Activated CD8-positive, alpha-beta memory T cell treated with anti-CD3 and anti-CD28 coated beads for 1 hour (primary cell): ENCODE measurements at regions not wholly inside any gene's neighbourhood (a gene's known extent, or its start where the extent isn't known, plus 50 kb on each side); places are given as distances from the start of the nearest gene placed in this dataset.

Source experiments
- DNase-seq, 2 donors: peaks; one replicate each; pipeline ENCODE4 v3.0.0-alpha.2; 2020; ENCODE audit warnings: low read depth in 1 of 2; ENCODE audit errors: extremely low read depth in 1 of 2

- DNase-seq: no peak
These were observed 226.2 kb downstream of the KCNS3 start for GRCh38 chr2:18104595-18105224.

DNA sequence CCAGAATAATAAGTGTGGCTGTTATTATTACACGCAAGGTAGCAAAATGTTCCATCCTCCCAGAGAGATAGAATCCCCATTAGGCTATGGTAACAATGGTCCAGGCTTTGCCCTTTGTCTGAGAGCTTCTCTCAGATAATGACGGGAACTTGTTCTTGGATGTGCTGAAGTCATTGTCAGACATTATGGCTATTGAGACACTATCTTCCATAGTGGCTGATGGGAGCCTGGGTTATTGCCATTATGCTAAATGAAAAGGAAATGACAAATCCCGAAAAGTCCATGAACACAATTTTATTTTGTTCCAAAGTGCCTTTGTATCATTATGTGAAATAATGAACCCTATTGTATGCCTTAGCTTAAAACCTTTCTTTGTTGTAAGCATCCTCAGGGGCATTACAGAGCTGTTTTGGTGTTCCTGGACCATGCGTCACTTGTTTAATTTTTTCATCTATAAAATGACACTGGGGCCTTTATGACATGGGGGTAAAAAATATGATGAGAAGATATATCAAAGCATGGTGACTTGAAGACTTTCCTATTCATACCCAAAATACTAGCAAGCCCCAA lies 218.5 kb downstream of the KCNS3 start:
- DNase-seq: no peak

DNA sequence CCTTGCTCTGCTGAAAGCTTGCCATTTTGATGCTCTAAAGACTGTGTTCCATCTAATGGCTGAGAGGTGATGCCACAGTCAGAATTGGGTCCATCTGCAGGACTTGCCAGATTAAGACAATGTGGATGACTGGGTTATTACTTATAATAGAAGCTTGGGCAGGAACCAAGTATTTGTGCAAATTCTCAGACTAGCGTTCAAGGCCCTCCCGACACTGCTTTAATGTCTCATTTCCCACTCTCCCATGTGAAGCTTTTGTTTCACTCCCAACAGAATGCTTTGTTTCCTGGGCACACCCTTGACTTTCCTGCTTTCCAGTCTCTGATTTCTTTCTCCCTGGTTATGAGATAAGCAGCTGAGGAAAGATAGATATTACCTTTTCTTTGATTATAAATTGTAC lies 215.8 kb downstream of the KCNS3 start:
- no peak for DNase-seq

- no peak for DNase-seq
These were observed 214.7 kb downstream of the KCNS3 start for GRCh38 chr2:18093196-18093595.

GRCh38 chr2:18092760-18093159 lies 214.3 kb downstream of the KCNS3 start:
- DNase-seq: no peak

GRCh38 chr2:18085593-18085992 lies 207.1 kb downstream of the KCNS3 start:
- DNase-seq: no peak

DNA sequence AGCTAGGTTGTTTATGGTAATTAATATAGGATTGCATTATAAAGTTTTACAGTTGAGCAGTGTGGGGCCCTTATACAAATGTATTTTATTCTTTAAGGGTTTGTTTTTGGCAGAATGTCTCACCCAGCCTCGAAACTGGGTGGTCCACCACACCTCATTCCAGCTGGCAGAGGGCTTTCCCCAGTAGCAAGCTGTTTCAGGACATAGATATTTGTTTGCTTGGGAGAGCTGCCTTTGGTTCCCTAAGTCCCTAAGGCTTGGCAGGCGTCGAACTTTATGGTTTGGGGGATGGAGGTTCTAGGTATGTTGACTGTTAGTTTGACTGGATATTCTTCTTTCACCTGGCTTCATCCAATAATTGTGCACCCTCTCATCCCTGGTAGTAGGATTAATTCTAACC lies 205.9 kb downstream of the KCNS3 start:
- no peak for DNase-seq

DNA sequence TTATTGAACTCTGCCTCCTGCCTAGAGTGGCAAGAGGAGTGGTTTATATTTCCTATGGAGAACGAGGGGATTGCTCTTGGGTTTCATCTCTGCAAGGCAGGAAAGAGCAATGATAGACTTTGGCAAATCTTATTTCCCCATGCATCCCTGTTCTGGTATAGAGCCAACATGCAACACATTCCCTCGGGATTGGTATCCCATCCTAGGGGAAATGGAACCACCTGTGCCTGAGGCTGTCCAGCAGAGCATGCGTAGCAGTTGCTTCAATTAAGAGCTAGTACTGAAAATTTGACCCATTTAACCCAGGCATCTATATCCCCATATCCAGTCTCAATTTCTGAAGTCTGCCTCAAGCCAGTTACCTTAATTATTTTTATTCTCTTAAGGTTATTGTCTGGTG lies 205.3 kb downstream of the KCNS3 start:
- no peak for DNase-seq

GRCh38 chr2:18078216-18078615 lies 199.7 kb downstream of the KCNS3 start:
- DNase-seq: no peak

DNA sequence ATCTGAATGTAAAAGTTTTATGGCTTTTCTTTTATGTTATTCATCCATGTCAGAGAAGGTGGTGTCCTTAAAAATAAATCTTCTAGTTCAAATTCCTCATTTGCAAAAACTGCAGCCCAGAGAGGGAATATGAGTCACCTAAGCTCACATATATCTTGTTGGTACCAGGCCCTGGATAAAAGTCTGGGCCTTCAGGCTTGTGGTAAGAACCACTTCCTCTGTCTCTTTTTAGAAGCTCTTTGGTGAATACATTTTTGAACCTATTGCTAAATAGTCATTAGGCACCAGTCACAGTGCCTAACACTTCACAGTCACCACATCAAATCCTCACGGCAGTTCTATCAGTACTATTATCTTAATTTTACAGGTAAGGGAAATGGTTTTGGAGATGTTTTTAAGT lies 199.2 kb downstream of the KCNS3 start:
- DNase-seq: no peak

GRCh38 chr2:18077231-18077630 lies 198.8 kb downstream of the KCNS3 start:
- DNase-seq: no peak

DNA sequence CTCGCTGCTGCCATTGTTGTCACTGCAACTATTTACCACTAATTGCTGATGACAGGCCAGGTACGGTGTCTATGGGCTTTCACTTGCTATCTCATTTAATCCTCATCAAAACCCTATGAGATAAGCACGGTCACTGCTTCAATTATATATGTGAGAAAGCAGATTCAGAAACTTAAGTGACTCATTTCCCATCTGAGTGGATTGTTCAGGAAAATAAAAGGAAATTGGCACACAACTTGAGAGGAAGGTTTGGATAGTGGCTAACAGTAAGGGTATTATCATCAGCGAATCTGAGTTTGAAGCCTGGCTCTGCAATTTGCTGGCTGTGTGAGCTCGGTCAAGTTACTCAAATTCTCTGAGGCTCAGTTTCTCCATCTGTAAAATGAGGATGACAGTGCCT lies 196.0 kb downstream of the KCNS3 start:
- DNase-seq: no peak

- no peak for DNase-seq
These were observed 195.1 kb downstream of the KCNS3 start for GRCh38 chr2:18073601-18074000.

GRCh38 chr2:18067588-18068384 lies 189.3 kb downstream of the KCNS3 start:
- DNase-seq: no peak

- no peak for DNase-seq
These were observed 188.4 kb downstream of the KCNS3 start for GRCh38 chr2:18066894-18067293.

- DNase-seq: no peak
These were observed 187.6 kb downstream of the KCNS3 start for GRCh38 chr2:18066066-18066465.

- DNase-seq: no peak
These were observed 186.8 kb downstream of the KCNS3 start for GRCh38 chr2:18065249-18065648.

- no peak for DNase-seq
These were observed 185.5 kb downstream of the KCNS3 start for GRCh38 chr2:18063826-18064470.

DNA sequence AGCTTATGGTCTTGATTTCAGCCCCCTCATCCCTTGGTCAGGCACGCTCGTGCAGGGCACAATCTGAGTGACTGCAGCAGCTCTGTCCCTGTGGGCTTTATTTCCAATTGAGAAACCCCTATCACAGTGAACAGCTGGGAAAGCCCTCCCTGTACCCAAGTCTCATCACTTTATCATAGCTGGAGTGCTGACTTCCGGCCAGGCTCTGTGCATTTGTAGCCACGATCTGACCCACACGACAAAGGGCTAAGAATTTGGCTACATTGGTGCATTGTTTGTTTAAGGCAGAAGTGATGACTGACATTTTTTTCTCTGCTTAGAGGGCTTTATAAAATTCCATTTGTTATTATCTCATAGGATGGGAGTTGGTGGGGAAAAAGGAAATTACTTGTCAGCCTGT lies 184.4 kb downstream of the KCNS3 start:
- no peak for DNase-seq

DNA sequence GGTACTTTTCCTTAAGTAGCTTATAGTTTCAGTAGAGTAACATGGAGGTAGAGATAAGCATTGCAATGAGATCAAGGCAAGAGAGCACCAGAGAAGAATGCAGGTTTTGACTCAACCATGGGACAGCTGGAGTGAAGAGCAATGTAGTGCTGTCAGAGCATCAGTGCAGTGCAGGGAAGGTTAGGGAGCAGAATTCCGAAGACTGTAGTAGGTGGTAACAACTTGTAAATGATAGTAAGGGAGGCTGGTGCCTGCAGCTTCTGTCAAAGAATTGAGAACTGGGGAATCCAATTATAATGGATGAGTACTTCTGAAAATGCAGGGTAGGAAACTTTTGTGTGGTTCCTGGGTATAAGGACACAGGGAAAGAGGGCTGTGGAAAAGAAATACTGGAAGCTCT lies 183.2 kb downstream of the KCNS3 start:
- DNase-seq: no peak

DNA sequence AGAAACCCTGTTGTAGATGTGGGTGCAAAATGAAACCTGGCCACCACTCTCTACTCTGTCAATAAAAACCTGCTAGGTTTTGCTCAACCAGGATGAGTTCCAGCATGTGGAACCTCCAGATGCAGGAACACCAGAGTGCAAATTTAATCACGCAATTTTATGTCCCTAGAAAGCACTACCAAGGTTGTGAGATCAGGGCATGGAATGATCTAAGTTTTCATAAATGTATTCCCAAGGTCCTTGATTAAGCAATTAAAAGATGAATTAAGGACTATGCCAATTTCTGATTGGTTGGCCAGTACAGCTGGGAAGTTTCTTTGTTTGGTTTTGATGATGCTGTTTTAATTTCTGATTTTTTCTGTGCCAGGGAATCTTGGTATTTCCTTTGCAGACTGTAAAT lies 179.2 kb downstream of the KCNS3 start:
- DNase-seq: no peak

- no peak for DNase-seq
These were observed 176.8 kb downstream of the KCNS3 start for GRCh38 chr2:18055290-18055689.
